ENCODE measurements at regions not wholly inside any gene's neighbourhood (a gene's known extent, or its start where the extent isn't known, plus 50 kb on each side); places are given as distances from the start of the nearest gene placed in this dataset.

DNA sequence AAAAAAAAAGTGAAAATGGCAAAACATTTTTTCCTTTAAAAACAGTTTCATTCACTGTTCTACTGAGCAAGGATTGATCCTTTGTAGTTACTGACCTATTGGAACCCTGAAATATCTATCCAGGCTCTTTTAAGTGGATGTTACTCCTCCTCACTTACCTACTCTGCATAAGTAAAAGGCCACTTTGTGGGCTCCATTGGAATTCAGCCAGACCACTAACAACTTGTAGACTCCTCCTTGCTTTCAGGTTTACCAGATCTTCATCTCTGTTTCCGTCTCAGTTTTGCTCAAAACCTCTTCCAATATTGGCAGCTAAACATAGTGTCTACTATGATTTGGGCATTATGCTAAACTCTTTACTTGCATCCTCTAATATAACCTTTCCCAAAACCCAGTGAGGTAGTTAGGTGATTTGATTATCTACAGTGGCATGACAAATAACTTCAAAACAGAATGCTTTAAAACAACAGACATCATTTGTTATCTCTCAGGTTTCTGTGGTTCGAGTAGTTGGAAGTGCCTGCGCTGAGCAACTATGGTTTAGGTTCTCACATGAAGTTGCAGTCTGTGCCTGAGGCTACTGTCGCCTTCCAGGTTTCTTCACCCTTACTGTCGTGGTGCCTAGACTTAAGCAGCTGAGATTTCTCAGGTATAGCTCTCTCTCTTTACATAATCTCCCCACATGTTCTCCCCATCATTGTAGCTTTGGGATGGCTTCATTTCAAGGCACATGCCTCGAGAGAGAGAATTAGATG is 698.2 kb downstream of the REEP3 start:
- Histone ChIP-seq H3K27me3 (no peaks in the 10 kb centered on the region), H3K4me2 (no peak overlapping the region), H4K20me1 (ENCODE audit: insufficient read depth, poor library complexity, severe bottlenecking) (no peaks in the 10 kb centered on the region), H3K27ac (no peak overlapping the region), H3K9me3 (ENCODE audit: low read depth) (peaks cover 3% of the 10 kb centered on the region), H3K79me2 (no peaks in the 10 kb centered on the region), H2AFZ (no peak overlapping the region), H3K4me1 (ENCODE audit: insufficient read depth) (no peaks in the 10 kb centered on the region), H3K4me3 (no peak overlapping the region), H3K9me2 (replicated peaks; ENCODE audit: insufficient read depth) (no peaks in the 10 kb centered on the region), H3K36me3 (replicated peaks; ENCODE audit: insufficient read depth, low read depth) (no peaks in the 10 kb centered on the region)
- WGBS (ENCODE audit: low lambda C conversion rate, missing lambda C conversion rate), result 76% methylated on average over 6 of the region's 6 CpGs
- DNase-seq (ENCODE audit: low spot score), result no peak
- TF ChIP-seq EZH2 (IDR thresholded peaks at IDR 0.05; ENCODE audit: borderline replicate concordance) (no peak), EZH2phosphoT487 (IDR thresholded peaks at IDR 0.05; ENCODE audit: low read depth, severe bottlenecking, unreplicated experiment) (no peak)
- TF ChIP-seq, protein P1, sequence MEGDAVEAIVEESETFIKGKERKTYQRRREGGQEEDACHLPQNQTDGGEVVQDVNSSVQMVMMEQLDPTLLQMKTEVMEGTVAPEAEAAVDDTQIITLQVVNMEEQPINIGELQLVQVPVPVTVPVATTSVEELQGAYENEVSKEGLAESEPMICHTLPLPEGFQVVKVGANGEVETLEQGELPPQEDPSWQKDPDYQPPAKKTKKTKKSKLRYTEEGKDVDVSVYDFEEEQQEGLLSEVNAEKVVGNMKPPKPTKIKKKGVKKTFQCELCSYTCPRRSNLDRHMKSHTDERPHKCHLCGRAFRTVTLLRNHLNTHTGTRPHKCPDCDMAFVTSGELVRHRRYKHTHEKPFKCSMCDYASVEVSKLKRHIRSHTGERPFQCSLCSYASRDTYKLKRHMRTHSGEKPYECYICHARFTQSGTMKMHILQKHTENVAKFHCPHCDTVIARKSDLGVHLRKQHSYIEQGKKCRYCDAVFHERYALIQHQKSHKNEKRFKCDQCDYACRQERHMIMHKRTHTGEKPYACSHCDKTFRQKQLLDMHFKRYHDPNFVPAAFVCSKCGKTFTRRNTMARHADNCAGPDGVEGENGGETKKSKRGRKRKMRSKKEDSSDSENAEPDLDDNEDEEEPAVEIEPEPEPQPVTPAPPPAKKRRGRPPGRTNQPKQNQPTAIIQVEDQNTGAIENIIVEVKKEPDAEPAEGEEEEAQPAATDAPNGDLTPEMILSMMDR (IDR thresholded peaks at IDR 0.05; ENCODE audit: poor library complexity), result no peak

DNA sequence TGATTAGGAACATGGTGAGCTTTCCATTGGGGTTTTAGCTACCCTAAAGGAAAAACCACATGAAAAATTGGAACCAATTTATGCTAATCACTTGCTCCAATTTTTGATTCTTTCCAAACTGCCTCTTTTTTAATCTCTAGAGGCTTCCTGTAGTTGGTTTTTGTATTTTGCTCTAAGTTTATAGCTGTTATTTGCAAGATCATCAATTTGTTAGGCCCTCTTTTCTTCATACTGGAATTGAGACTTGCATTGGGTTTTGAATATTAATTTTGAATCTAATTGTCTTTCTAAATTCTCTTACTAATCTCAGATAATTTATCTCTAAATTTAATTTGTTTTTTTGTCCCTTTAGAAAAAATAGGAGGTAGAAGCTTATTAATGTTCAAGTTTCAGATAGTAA is 713.3 kb downstream of the REEP3 start:
- H3K4me2 ChIP-seq, result no peak overlapping the region
- no peak for DNase-seq (ENCODE audit: low spot score)
- H4K20me1 ChIP-seq (ENCODE audit: insufficient read depth, poor library complexity, severe bottlenecking), result no peaks in the 10 kb centered on the region
- H3K27ac ChIP-seq, result no peak overlapping the region
- no peaks in the 10 kb centered on the region for H3K4me1 ChIP-seq (ENCODE audit: insufficient read depth)
- no peaks in the 10 kb centered on the region for H3K27me3 ChIP-seq
- H3K79me2 ChIP-seq, result no peaks in the 10 kb centered on the region
- H3K9me2 ChIP-seq (replicated peaks; ENCODE audit: insufficient read depth), result no peaks in the 10 kb centered on the region
- no peak overlapping the region for H3K4me3 ChIP-seq
- no peaks in the 10 kb centered on the region for H3K36me3 ChIP-seq (replicated peaks; ENCODE audit: insufficient read depth, low read depth)
- H2AFZ ChIP-seq, result no peak overlapping the region
- no peak for TF ChIP-seq EZH2 (IDR thresholded peaks at IDR 0.05; ENCODE audit: borderline replicate concordance)
- TF ChIP-seq, protein P1 (IDR thresholded peaks at IDR 0.05; ENCODE audit: poor library complexity), result no peak
- no peak for TF ChIP-seq EZH2phosphoT487 (IDR thresholded peaks at IDR 0.05; ENCODE audit: low read depth, severe bottlenecking, unreplicated experiment)
- H3K9me3 ChIP-seq (ENCODE audit: low read depth), result no peaks in the 10 kb centered on the region

DNA sequence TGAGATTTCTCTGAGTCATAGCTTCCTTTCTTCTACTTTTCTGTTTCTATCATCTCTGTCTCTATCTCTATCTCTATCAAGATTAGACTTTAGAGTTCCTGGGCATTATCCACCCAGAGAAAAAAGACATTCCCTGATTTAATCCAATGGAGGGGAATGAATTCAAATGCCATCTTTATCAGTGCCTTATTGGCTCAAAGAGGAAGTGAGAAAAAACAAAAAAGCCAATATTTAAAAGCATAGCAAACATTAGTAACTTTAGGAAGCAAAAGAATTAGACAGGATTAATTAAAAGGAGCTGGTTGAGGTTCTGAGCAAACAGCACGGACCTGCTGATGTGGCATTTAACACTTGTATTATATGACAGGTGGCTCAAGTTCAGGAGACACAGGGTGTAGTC is 736.5 kb downstream of the REEP3 start:
- no peak for TF ChIP-seq EZH2phosphoT487 (IDR thresholded peaks at IDR 0.05; ENCODE audit: low read depth, severe bottlenecking, unreplicated experiment)
- TF ChIP-seq, protein P1 (IDR thresholded peaks at IDR 0.05; ENCODE audit: poor library complexity), result no peak
- TF ChIP-seq EZH2 (IDR thresholded peaks at IDR 0.05; ENCODE audit: borderline replicate concordance), result no peak
- no peak for DNase-seq (ENCODE audit: low spot score)

More for the DNA sequence above, 736.5 kb downstream of the REEP3 start:
- Histone ChIP-seq H3K9me3 (ENCODE audit: low read depth) (no peaks in the 10 kb centered on the region), H3K27me3 (no peaks in the 10 kb centered on the region), H2AFZ (no peak overlapping the region), H3K36me3 (replicated peaks; ENCODE audit: insufficient read depth, low read depth) (no peaks in the 10 kb centered on the region), H3K4me3 (no peak overlapping the region), H3K27ac (no peak overlapping the region), H3K79me2 (no peaks in the 10 kb centered on the region), H3K4me1 (ENCODE audit: insufficient read depth) (no peaks in the 10 kb centered on the region), H4K20me1 (ENCODE audit: insufficient read depth, poor library complexity, severe bottlenecking) (no peaks in the 10 kb centered on the region), H3K9me2 (replicated peaks; ENCODE audit: insufficient read depth) (no peaks in the 10 kb centered on the region), H3K4me2 (no peak overlapping the region)
- 69% methylated on average over 1 of the region's 1 CpG for WGBS (ENCODE audit: low lambda C conversion rate, missing lambda C conversion rate)

All from hepatocyte (in vitro differentiated cells).